ENCODE measurements at regions not wholly inside any gene's neighbourhood (a gene's known extent, or its start where the extent isn't known, plus 50 kb on each side); places are given as distances from the start of the nearest gene placed in this dataset.

- DNase-seq (ENCODE audit: low spot score) = no peak
Observed at GRCh38 chr2:196249171-196249570, 77.8 kb upstream of the STK17B start.

GRCh38 chr2:196249860-196250259, 78.5 kb upstream of the STK17B start:
- DNase-seq (ENCODE audit: low spot score) = no peak

DNA sequence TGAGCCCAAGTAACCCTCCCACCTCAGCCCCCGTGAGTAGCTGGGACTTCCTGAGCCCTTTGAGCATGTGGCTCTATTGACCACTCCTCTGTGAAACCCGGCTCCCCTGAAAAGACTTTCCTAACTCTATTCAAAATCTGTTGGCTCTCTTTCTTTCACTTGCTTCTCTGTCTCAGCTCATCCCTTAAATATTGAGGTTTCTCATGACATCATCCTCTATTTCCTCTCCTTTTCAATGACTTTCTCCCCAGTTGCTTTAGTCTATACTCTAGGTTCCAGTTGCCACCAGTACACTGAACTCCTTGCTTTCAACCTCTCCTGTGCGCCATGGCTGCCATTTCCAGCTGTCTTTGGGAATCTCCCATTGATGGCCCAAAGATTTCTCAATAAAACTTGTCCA, 79.8 kb upstream of the STK17B start:
- DNase-seq (ENCODE audit: low spot score) = no peak

DNA sequence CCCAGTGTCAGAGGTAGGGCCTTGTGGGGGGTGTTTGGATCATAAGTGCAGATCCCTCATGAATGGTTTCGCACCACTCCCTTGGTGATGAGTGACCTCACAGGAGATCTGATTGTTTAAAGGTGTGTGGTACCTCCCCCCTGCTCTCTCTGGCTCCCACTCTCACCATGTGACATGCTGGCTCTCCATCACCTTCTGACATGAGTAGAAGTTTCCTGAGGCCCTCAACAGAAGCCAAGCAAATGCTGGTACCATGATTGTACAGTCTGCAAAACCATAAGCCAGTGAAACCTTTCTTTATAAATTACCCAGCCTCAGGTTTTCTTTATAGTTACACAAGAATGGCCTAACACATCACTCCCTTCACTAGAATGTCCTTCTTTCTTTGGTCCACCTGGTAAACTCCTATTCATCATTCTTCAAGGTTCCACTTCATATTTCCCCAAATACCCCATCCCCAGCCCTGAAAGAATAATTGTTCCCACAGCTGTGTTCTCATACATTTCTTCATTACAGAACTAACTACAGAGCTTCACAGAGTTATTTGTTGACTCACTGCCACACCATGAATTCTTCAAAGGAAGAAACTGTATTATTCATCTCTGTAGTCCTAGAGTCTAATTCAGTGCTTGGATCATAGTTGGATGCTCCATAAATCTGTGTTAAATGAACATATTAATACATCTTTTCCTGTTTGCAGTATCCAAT, 81.2 kb upstream of the STK17B start:
- DNase-seq (ENCODE audit: low spot score) = no peak

- DNase-seq (ENCODE audit: low spot score) = no peak
Observed at GRCh38 chr2:196253116-196253480, 81.7 kb upstream of the STK17B start.

DNA sequence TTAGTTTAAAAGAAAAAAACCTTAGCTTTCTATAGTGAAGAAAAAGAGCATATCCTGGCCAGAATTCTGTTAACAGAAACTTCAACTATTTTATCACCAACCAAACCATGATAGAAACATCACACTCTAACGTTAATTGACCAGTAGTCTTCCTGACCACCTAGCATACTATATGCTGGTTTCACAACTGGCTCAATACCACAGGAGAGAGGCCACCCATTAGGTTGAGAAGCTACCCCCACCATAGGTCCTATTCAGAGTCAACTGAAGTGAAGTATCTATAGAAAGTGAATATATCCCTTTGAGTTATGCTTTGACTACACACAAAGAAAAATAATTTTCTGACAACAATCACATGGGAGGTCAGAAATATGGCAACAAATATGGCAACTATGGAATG, 85.2 kb upstream of the STK17B start:
- no peak for DNase-seq (ENCODE audit: low spot score)

- no peak for DNase-seq (ENCODE audit: low spot score)
Observed at GRCh38 chr2:196257086-196257485, 85.7 kb upstream of the STK17B start.

DNA sequence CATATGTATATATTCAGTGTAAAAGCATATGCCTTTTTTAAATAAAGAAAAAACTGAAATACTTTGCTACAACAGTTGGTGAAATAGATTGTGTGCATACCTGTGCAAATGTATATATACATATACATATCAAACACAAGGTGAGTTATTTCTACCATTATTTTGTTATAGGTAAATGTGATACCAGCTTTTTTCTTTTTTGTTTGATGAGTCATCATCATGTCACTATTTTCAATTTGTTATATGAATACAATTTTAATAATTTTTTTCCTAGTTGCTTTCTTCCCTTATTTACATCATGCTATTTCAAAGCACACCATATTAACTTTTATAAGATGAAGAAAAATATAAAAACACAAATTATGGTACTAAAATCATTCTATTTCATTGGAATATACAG, 87.0 kb upstream of the STK17B start:
- DNase-seq (ENCODE audit: low spot score) = no peak

GRCh38 chr2:196259507-196260481, 88.4 kb upstream of the STK17B start:
- DNase-seq (ENCODE audit: low spot score) = no peak

GRCh38 chr2:196260546-196260945, 89.2 kb upstream of the STK17B start:
- no peak for DNase-seq (ENCODE audit: low spot score)

DNA sequence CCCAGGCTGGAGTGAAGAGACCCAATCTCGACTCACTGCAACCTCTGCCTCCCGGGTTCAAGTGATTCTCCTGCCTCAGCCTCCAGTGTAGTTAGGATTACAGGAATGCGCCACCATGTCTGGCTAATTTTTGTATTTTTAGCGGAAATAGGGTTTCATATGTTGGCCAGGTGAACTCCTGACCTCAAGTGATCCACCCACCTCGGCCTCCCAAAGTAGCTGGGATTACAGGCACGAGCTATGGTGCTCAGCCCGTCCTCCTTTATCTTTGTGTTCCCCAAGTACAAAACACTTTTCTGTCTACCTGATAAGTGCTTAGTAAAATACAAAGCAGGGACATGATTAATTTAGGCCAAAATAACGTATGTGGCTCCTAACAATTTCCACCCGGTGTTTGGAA, 91.2 kb upstream of the STK17B start:
- DNase-seq (ENCODE audit: low spot score) = no peak

DNA sequence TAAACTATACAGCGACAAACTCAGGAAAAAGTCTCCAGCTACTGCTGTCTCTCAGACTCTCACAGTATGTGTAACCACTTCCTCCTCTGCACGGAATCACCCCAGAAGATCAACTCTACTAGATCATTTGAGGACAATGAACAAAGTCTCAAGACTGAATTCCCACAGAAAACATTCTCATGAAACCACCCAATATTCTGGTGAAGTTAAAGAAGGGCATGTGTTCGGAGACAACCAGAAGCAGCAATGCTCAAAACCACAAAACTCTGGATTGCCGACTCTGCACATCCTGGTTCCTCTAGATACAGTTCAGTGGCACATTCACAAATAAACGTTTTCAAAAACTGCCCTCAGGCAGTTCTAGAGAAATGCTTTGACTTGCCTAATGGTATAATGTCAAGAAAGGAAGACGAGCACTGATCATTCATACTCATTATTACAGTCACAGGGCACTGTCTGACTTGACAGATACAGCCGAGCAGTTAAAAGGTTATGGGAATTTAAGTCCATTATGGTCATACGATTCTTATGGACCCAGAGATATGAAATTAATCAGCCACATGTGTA, 91.9 kb upstream of the STK17B start:
- peak; percentile 52 for DNase-seq (ENCODE audit: low spot score)

GRCh38 chr2:196266351-196266750, 95.0 kb upstream of the STK17B start:
- no peak for DNase-seq (ENCODE audit: low spot score)

DNA sequence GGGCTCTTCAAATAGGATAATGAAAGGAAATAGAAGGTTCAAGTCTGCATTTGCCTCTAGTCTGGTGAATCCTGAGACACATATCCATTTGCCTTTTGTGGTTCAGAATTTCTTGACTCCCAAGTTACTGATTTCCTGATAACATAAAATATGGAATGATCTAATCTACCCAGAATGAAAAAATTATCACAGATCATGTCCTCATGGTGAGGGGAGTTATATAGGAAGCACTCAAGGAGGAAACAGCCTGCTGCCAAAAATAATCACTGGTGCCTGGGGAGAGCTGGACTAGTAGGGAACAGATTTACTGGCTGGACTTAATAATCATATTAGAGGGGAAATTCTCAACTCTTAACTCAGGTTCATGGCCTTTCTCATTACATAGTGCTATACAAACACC, 95.5 kb upstream of the STK17B start:
- no peak for DNase-seq (ENCODE audit: low spot score)

DNA sequence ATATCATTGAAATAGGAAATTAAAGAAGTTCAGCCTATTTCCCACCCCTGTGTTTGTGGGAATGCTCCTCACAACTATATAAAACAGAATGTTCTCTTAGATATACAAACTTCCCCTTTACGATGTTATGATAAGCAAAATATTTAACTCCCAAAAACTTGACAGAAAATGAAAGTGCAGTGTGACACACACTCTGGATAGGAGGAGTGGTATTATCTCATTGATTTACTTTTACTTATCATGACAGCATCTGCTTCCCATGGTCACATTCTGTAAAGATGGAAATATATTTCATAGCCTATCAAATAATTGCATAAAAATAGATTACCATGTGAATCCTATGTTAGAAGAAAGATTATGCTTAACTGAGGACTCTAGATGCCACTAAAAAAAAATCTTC, 96.6 kb upstream of the STK17B start:
- no peak for DNase-seq (ENCODE audit: low spot score)

GRCh38 chr2:196268538-196269338, 97.4 kb upstream of the STK17B start:
- DNase-seq (ENCODE audit: low spot score) = no peak

GRCh38 chr2:196271795-196272194, 100.4 kb upstream of the STK17B start:
- no peak for DNase-seq (ENCODE audit: low spot score)

DNA sequence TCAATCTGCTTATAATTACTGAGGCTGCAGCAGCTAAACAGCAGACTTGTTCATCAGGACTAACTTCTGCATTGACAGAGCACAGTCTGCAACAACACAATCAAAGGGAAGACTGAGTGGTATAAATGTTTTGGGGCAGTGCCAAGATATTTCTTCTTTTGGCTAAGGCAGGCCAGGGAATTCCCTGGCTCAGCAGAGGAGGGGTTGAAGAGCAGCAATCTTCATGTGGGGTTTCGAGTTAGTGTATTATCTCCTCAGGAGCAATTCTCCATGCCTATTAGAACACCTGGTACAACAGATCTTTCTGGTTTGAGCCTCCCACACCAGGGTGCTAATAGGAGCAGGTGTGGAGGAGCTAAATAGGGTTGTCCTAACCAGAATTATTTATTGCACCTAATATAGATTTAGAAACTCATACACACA, 103.0 kb upstream of the STK17B start:
- DNase-seq (ENCODE audit: low spot score) = no peak

DNA sequence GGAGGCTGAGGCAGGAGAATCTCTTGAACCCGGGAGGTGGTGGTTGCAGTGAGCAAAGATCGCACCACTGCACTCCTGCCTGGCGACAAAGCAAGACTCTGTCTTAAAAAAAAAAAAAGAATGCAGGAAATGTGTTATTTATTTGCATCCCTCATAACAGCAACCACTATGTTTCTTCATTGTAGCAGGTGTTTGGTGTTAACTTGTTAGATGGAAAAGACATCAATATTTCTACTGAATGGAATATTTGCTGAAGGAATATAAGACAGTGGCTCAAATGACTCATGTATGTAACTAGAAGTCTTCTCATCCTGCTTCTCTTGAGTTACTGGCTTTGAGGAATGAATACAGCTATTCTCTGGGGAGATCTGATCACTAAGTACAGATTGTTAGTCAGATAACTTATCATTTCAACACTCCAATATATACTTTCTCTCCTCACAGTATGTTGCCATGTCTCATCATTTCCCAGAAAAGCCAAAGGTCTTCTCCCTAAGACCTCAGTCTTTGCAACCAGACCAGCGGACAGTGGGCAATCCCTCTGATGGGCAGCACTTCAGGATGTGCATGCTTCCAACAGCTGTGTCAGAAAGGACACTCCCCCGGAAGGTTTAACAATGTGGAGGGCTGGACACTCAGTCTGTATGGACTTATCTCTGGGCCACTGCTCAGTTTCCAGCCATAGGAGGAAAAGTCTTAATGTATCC, 104.4 kb upstream of the STK17B start:
- no peak for DNase-seq (ENCODE audit: low spot score)

DNA sequence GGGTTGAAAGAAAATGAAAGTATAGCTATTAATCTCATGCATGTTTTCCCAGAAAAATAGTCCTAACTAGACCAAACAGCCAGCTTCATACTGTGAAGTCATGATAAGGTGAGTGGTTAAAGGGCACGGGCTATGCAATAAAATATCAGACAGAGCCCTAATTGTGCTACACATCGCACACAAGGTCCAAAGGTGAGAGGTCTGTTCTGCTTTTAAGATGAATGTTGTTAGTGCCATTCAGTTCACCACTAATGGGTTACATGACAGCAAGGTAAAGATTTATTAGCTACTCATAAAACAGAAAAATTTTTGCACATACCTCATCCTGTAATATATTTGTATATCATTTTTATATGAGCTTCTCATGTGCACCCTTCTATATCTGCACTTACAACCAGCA, 105.0 kb upstream of the STK17B start:
- no peak for DNase-seq (ENCODE audit: low spot score)

GRCh38 chr2:196277002-196277401, 105.6 kb upstream of the STK17B start:
- DNase-seq (ENCODE audit: low spot score) = no peak

GRCh38 chr2:196278491-196278911, 107.1 kb upstream of the STK17B start:
- DNase-seq (ENCODE audit: low spot score) = peak; percentile 59
